Smooth muscle cell (in vitro differentiated cells): ENCODE measurements at regions not wholly inside any gene's neighbourhood (a gene's known extent, or its start where the extent isn't known, plus 50 kb on each side); places are given as distances from the start of the nearest gene placed in this dataset.

Source experiments
- DNase-seq: peaks from one replicate; lab custom pipeline; 2025; ENCODE audit not compliant: unreplicated experiment; lab: John Stamatoyannopoulos, UW
- H2AFZ ChIP-seq: fragments of 200-600 bp; sonication (generic); 2 replicates; pipeline ENCODE4 v1.6.0; 2016; ENCODE audit warnings: antibody characterized with exemption, low read depth, mild to moderate bottlenecking
- H3F3A ChIP-seq: fragments of 200-600 bp; sonication (generic); 2 replicates; pipeline ENCODE4 v1.6.0; 2017; ENCODE audit warnings: antibody characterized with exemption, low read depth
- H3K27ac ChIP-seq: fragments of 200-600 bp; sonication (generic); 2 replicates; pipeline ENCODE4 v1.5.1; 2016; ENCODE audit warnings: low read depth, mild to moderate bottlenecking
- H3K27me3 ChIP-seq: fragments of 200-600 bp; sonication (generic); 2 replicates; pipeline ENCODE4 v1.6.1; 2016; ENCODE audit warnings: low read depth, mild to moderate bottlenecking
- H3K36me3 ChIP-seq: fragments of 200-600 bp; sonication (generic); 2 replicates; pipeline ENCODE4 v1.5.1; 2016; ENCODE audit warnings: low read depth
- H3K4me1 ChIP-seq: fragments of 200-600 bp; sonication (generic); 2 replicates; pipeline ENCODE4 v1.5.1; 2016; ENCODE audit warnings: low read depth
- H3K4me2 ChIP-seq: fragments of 200-600 bp; sonication (generic); 2 replicates; pipeline ENCODE4 v1.6.0; 2016; ENCODE audit warnings: mild to moderate bottlenecking
- H3K4me3 ChIP-seq: fragments of 200-600 bp; sonication (generic); 2 replicates; pipeline ENCODE4 v1.5.1; 2016; ENCODE audit warnings: mild to moderate bottlenecking
- H3K79me2 ChIP-seq: fragments of 200-600 bp; sonication (generic); 2 replicates; pipeline ENCODE4 v1.6.0; 2016; ENCODE audit warnings: low read depth, mild to moderate bottlenecking
- H3K9ac ChIP-seq: fragments of 200-600 bp; sonication (generic); 2 replicates; pipeline ENCODE4 v1.6.0; 2016; ENCODE audit warnings: low read depth
- H3K9me3 ChIP-seq: fragments of 200-600 bp; sonication (generic); replicated peaks from 2 replicates; pipeline ENCODE4 v1.5.1; 2016; ENCODE audit warnings: low read depth
- H4K20me1 ChIP-seq: fragments of 200-600 bp; sonication (generic); 2 replicates; pipeline ENCODE4 v1.6.0; 2016; ENCODE audit warnings: low read depth
- WGBS: methylation state at CpG from one replicate; pipeline ENCODE4 v1.1.7; 2016; ENCODE audit warnings: low lambda C conversion rate; 5-methylcytosine and 5-hydroxymethylcytosine counted together
- TF ChIP-seq, protein P1 (sequence below): fragments of 200-600 bp; sonication (generic); IDR thresholded peaks from 2 replicates; pipeline ENCODE4 v1.5.1; 2017; ENCODE audit warnings: borderline replicate concordance, mild to moderate bottlenecking, antibody characterized with exemption; ENCODE audit not compliant: insufficient read depth, poor library complexity, severe bottlenecking

DNA sequence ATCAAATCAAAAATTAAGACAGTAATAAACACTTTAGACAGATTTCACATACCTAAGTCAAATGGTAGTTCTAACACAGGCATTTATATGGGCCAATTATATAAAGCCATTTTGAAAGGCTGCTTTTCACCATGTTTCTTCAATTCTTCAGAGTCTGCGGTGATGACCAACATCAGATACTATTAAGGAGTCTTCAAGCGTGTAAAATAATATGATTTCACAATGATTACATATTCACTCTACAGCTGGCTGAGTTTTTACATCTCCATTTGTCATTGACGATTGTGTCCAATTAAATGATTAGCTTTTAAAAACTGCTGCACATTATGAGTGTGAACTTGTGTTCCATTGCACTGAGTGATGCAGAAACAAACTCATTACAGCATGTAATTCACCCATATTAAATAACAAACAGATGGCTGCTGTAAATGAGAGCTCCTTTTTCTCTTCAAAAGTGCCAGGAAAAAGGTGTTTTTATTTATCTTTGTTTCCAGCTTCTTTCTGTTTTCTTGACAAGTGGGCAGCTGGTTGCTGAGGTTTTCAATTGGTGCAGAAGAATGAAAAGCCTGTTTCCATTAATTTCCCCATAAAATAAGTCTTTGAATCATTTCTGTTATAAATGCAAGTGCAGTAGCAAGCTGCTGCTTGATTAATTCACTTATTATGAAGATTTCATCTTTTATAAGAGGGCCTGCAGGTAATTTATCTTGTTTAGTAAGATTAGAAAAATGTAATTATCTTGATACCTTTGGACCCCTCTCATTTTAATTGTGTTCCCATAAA is 676.1 kb upstream of the KLHL1 start:
- Histone ChIP-seq H2AFZ (no peak overlapping the region), H3K9me3 (no peaks in the 10 kb centered on the region), H3K79me2 (no peaks in the 10 kb centered on the region), H4K20me1 (no peaks in the 10 kb centered on the region), H3K36me3 (no peaks in the 10 kb centered on the region), H3F3A (no peaks in the 10 kb centered on the region), H3K4me3 (no peak overlapping the region), H3K4me1 (no peaks in the 10 kb centered on the region), H3K27ac (no peak overlapping the region), H3K9ac (no peak overlapping the region), H3K27me3 (no peaks in the 10 kb centered on the region), H3K4me2 (no peak overlapping the region)
- TF ChIP-seq, protein P1, sequence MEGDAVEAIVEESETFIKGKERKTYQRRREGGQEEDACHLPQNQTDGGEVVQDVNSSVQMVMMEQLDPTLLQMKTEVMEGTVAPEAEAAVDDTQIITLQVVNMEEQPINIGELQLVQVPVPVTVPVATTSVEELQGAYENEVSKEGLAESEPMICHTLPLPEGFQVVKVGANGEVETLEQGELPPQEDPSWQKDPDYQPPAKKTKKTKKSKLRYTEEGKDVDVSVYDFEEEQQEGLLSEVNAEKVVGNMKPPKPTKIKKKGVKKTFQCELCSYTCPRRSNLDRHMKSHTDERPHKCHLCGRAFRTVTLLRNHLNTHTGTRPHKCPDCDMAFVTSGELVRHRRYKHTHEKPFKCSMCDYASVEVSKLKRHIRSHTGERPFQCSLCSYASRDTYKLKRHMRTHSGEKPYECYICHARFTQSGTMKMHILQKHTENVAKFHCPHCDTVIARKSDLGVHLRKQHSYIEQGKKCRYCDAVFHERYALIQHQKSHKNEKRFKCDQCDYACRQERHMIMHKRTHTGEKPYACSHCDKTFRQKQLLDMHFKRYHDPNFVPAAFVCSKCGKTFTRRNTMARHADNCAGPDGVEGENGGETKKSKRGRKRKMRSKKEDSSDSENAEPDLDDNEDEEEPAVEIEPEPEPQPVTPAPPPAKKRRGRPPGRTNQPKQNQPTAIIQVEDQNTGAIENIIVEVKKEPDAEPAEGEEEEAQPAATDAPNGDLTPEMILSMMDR: no peak
- DNase-seq: no peak
- WGBS: 95% methylated on average over 3 of the region's 3 CpGs

DNA sequence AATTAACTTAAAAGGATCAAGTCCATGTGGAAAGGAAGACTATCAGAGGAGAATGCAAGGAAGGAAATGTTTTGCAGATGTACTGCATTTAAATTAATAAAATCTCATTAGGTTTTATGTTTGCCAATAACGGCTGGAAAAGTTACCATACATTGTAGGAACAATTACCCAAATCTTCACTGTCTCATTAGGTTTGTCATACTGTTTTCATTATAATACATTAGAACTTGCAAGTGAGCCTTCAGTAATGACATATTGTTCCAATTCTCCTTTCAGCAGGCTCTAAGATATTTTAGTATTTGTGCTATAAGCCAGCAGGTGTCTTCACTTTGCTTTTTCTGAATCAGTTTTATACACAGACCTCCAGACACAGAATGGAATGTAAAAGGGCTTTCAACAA is 661.6 kb upstream of the KLHL1 start:
- H3K79me2 ChIP-seq: no peaks in the 10 kb centered on the region
- no peak overlapping the region for H3K27ac ChIP-seq
- no peak overlapping the region for H3K4me3 ChIP-seq
- TF ChIP-seq, protein P1: no peak
- H3K36me3 ChIP-seq: no peaks in the 10 kb centered on the region
- no peaks in the 10 kb centered on the region for H3K9me3 ChIP-seq
- H3K9ac ChIP-seq: no peak overlapping the region
- WGBS: 84% methylated on average over 1 of the region's 1 CpG
- no peaks in the 10 kb centered on the region for H4K20me1 ChIP-seq
- DNase-seq: no peak
- no peaks in the 10 kb centered on the region for H3K27me3 ChIP-seq
- no peak overlapping the region for H3K4me2 ChIP-seq
- H3K4me1 ChIP-seq: no peaks in the 10 kb centered on the region
- H2AFZ ChIP-seq: no peak overlapping the region
- H3F3A ChIP-seq: no peaks in the 10 kb centered on the region

DNA sequence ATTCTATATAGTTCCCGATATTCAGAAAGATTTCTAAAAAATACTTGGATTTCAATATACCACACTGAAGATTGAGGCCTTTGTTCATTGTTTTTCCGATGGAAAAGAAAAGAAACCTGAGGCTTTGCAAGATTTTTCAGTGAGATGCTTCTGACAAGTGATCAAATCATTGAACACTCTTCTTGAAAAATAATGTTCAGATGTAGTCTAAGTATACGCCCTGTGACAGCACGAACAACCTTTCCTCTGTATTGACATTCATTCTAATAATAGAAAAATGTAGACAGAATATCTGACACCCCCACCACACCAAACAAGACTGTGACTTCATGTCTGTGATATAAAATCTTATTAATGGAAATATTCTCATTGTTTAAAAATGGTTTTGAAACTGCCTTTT is 650.7 kb upstream of the KLHL1 start:
- no peaks in the 10 kb centered on the region for H3K79me2 ChIP-seq
- H3K4me2 ChIP-seq: no peak overlapping the region
- TF ChIP-seq, protein P1: no peak
- 89% methylated on average over 4 of the region's 4 CpGs for WGBS
- no peak overlapping the region for H2AFZ ChIP-seq
- no peaks in the 10 kb centered on the region for H3K27me3 ChIP-seq
- H3K9ac ChIP-seq: no peak overlapping the region
- H4K20me1 ChIP-seq: no peaks in the 10 kb centered on the region
- DNase-seq: no peak
- H3K36me3 ChIP-seq: no peaks in the 10 kb centered on the region
- no peaks in the 10 kb centered on the region for H3K9me3 ChIP-seq
- H3K27ac ChIP-seq: no peak overlapping the region
- H3K4me1 ChIP-seq: no peaks in the 10 kb centered on the region
- H3K4me3 ChIP-seq: no peak overlapping the region
- no peaks in the 10 kb centered on the region for H3F3A ChIP-seq

DNA sequence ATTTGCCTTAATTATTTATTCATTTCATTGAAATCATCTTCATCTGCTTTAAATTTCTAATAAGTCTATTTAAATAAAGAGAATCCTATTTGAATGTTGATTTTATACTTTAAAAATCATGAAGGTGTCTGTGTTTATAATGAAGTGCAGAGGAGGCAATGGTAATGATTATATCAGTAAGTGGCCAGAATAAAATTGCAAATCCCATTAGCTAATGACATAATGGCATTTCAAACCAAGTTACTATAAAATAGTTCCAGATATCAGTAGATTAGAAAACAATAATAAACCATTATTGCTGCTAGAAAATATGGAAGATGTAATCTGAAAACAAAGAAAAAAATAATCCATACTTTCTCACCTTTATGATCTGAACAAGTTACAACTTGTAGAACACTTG is 647.8 kb upstream of the KLHL1 start:
- Histone ChIP-seq H3K27me3 (no peaks in the 10 kb centered on the region), H3K27ac (no peak overlapping the region), H3F3A (no peaks in the 10 kb centered on the region), H3K79me2 (no peaks in the 10 kb centered on the region), H4K20me1 (no peaks in the 10 kb centered on the region), H3K36me3 (no peaks in the 10 kb centered on the region), H2AFZ (no peak overlapping the region), H3K9ac (no peak overlapping the region), H3K4me1 (no peaks in the 10 kb centered on the region), H3K4me3 (no peak overlapping the region), H3K4me2 (no peak overlapping the region), H3K9me3 (no peaks in the 10 kb centered on the region)
- TF ChIP-seq, protein P1: no peak
- DNase-seq: no peak
